WTC11 (cell line): ENCODE measurements at regions not wholly inside any gene's neighbourhood (a gene's known extent, or its start where the extent isn't known, plus 50 kb on each side); places are given as distances from the start of the nearest gene placed in this dataset.

Experiments
- ATAC-seq: fragments of 200-7000 bp; cut with Tn5 transposase; 2 replicates; pipeline ENCODE4 v1.10.0; 2021; ENCODE audit warnings: mild to moderate bottlenecking, moderate library complexity
- CTCF ChIA-PET: fragments of 300-600 bp; sonication (Branson Sonifier 250); formaldehyde crosslinking; loops from one replicate; lab custom pipeline; 2021; ENCODE audit warnings: antibody characterized with exemption; lab: Charles Lee
- POLR2A ChIA-PET: fragments of 350-600 bp; sonication (Branson Sonifier 250); formaldehyde crosslinking; loops from one replicate; lab custom pipeline; 2021; ENCODE audit warnings: antibody characterized with exemption; lab: Charles Lee
- DNase-seq: peaks from one replicate; pipeline ENCODE4 v3.0.0; 2021; ENCODE audit warnings: low spot score
- H3K27ac Mint-ChIP-seq: 2 replicates; pipeline ENCODE4 v1.8.0; 2021; ENCODE audit warnings: mixed read lengths
- H3K27me3 Mint-ChIP-seq: 2 replicates; pipeline ENCODE4 v1.8.0; 2021; ENCODE audit warnings: low read depth, mild to moderate bottlenecking, moderate library complexity, mixed read lengths
- H3K36me3 Mint-ChIP-seq: 2 replicates; pipeline ENCODE4 v1.8.0; 2021; ENCODE audit warnings: mixed read lengths
- H3K4me1 Mint-ChIP-seq: 2 replicates; pipeline ENCODE4 v1.8.0; 2022; ENCODE audit warnings: mixed read lengths
- H3K4me3 Mint-ChIP-seq: 2 replicates; pipeline ENCODE4 v1.8.0; 2021; ENCODE audit warnings: mild to moderate bottlenecking, moderate library complexity, mixed read lengths
- H3K9me3 Mint-ChIP-seq: 2 replicates; pipeline ENCODE4 v1.8.0; 2021; ENCODE audit warnings: mixed read lengths
- CREB1 ChIP-seq: sonication (generic); formaldehyde crosslinking; IDR thresholded peaks from 2 replicates; pipeline ENCODE4 v1.8.0; 2023; ENCODE audit warnings: mild to moderate bottlenecking, missing genetic modification reagents
- CREM ChIP-seq: sonication (generic); formaldehyde crosslinking; IDR thresholded peaks from 2 replicates; pipeline ENCODE4 v1.8.1; 2022; ENCODE audit warnings: mild to moderate bottlenecking, missing genetic modification reagents, moderate library complexity
- ELF4 ChIP-seq: sonication (generic); formaldehyde crosslinking; IDR thresholded peaks from 2 replicates; pipeline ENCODE4 v1.8.1; 2022; ENCODE audit warnings: low read depth, mild to moderate bottlenecking, moderate library complexity, missing genetic modification reagents
- HMGA2 ChIP-seq: fragments of 250-450 bp; sonication (Bioruptor Pico); IDR thresholded peaks from 2 replicates; pipeline ENCODE4 v1.4.0; 2021; ENCODE audit warnings: mild to moderate bottlenecking, moderate library complexity
- JUN ChIP-seq: sonication (generic); formaldehyde crosslinking; IDR thresholded peaks from 2 replicates; pipeline ENCODE4 v1.8.0; 2023; ENCODE audit warnings: mild to moderate bottlenecking, missing genetic modification reagents
- MYBL2 ChIP-seq: sonication (generic); formaldehyde crosslinking; IDR thresholded peaks from 2 replicates; pipeline ENCODE4 v1.8.1; 2023; ENCODE audit warnings: mild to moderate bottlenecking, moderate library complexity, missing genetic modification reagents
- NR2C2 ChIP-seq: sonication (generic); formaldehyde crosslinking; IDR thresholded peaks from 2 replicates; pipeline ENCODE4 v1.8.0; 2022; ENCODE audit warnings: mild to moderate bottlenecking, missing genetic modification reagents
- OVOL2 ChIP-seq: fragments of 250-450 bp; sonication (Bioruptor Pico); IDR thresholded peaks from 2 replicates; pipeline ENCODE4 v1.9.0; 2021; ENCODE audit warnings: mild to moderate bottlenecking, borderline replicate concordance
- PRRX2 ChIP-seq: fragments of 250-450 bp; sonication (Bioruptor Pico); IDR thresholded peaks from 2 replicates; pipeline ENCODE4 v1.8.0; 2021; ENCODE audit warnings: mild to moderate bottlenecking
- SOX15 ChIP-seq: fragments of 250-450 bp; sonication (Bioruptor Pico); IDR thresholded peaks from 2 replicates; pipeline ENCODE4 v1.9.0; 2021; ENCODE audit warnings: mild to moderate bottlenecking
- TEAD1 ChIP-seq: sonication (generic); formaldehyde crosslinking; IDR thresholded peaks from 2 replicates; pipeline ENCODE4 v1.8.0; 2022; ENCODE audit warnings: mild to moderate bottlenecking, missing genetic modification reagents
- TEAD4 ChIP-seq: sonication (generic); formaldehyde crosslinking; IDR thresholded peaks from 2 replicates; pipeline ENCODE4 v1.8.0; 2022; ENCODE audit warnings: mild to moderate bottlenecking, missing genetic modification reagents
- ZNF138 ChIP-seq: sonication (generic); formaldehyde crosslinking; conservative IDR thresholded peaks from 2 replicates; pipeline ENCODE4 v1.8.1; 2022; ENCODE audit warnings: mild to moderate bottlenecking, moderate library complexity, missing genetic modification reagents
- TF ChIP-seq, protein P1 (sequence below): sonication (generic); formaldehyde crosslinking; IDR thresholded peaks from 2 replicates; pipeline ENCODE4 v1.8.1; 2023; ENCODE audit warnings: mild to moderate bottlenecking, missing genetic modification reagents
- TF ChIP-seq, protein P2 (sequence below): sonication (generic); formaldehyde crosslinking; IDR thresholded peaks from 2 replicates; pipeline ENCODE4 v1.8.0; 2023; ENCODE audit warnings: missing genetic modification reagents
- TF ChIP-seq, protein P3 (sequence below): fragments of 250-450 bp; sonication (Bioruptor Pico); IDR thresholded peaks from 2 replicates; pipeline ENCODE4 v2.1.2; 2022; ENCODE audit warnings: mild to moderate bottlenecking, moderate library complexity
- TF ChIP-seq, protein P4 (sequence below): sonication (generic); formaldehyde crosslinking; IDR thresholded peaks from 2 replicates; pipeline ENCODE4 v1.8.1; 2022; ENCODE audit warnings: low read depth, mild to moderate bottlenecking, moderate library complexity, missing genetic modification reagents, borderline replicate concordance
- TF ChIP-seq, protein P5 (sequence below): sonication (generic); formaldehyde crosslinking; conservative IDR thresholded peaks from 2 replicates; pipeline ENCODE4 v1.8.1; 2022; ENCODE audit warnings: mild to moderate bottlenecking, missing genetic modification reagents
- TF ChIP-seq, protein P6 (sequence below): fragments of 250-450 bp; sonication (Bioruptor Pico); IDR thresholded peaks from 2 replicates; pipeline ENCODE4 v1.9.0; 2021; ENCODE audit warnings: mild to moderate bottlenecking
- TF ChIP-seq, protein P7 (sequence below): sonication (generic); formaldehyde crosslinking; IDR thresholded peaks from 2 replicates; pipeline ENCODE4 v1.8.1; 2022; ENCODE audit warnings: mild to moderate bottlenecking, moderate library complexity, missing genetic modification reagents

DNA sequence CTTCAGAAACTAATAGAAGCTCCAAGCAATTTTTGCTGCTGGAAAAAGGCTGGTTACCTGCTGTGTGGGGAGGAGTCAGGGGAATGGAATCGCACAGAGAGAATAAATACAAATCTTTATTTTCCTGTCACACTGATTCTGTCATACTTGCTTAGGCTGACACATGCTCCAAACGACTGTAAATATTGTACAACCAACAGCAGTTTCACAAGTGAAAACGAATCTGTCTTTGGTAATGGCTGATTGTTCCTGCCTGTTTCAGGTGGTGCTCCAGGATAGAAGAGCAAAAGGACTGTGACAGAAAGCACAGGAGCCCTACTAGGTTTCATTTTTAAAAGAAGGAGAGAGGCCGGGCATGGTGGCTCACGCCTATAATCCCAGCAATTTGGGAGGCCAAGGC lies 125.5 kb upstream of the DCLK2 start:
- no peak for TF ChIP-seq MYBL2
- TF ChIP-seq JUN (CRISPR knock-in tag), result no peak
- TF ChIP-seq, protein P1, sequence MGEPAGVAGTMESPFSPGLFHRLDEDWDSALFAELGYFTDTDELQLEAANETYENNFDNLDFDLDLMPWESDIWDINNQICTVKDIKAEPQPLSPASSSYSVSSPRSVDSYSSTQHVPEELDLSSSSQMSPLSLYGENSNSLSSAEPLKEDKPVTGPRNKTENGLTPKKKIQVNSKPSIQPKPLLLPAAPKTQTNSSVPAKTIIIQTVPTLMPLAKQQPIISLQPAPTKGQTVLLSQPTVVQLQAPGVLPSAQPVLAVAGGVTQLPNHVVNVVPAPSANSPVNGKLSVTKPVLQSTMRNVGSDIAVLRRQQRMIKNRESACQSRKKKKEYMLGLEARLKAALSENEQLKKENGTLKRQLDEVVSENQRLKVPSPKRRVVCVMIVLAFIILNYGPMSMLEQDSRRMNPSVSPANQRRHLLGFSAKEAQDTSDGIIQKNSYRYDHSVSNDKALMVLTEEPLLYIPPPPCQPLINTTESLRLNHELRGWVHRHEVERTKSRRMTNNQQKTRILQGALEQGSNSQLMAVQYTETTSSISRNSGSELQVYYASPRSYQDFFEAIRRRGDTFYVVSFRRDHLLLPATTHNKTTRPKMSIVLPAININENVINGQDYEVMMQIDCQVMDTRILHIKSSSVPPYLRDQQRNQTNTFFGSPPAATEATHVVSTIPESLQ (CRISPR knock-in tag), result no peak
- TF ChIP-seq, protein P2, sequence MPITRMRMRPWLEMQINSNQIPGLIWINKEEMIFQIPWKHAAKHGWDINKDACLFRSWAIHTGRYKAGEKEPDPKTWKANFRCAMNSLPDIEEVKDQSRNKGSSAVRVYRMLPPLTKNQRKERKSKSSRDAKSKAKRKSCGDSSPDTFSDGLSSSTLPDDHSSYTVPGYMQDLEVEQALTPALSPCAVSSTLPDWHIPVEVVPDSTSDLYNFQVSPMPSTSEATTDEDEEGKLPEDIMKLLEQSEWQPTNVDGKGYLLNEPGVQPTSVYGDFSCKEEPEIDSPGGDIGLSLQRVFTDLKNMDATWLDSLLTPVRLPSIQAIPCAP (CRISPR knock-in tag), result no peak
- no peak for TF ChIP-seq ELF4 (CRISPR knock-in tag)
- no peak for TF ChIP-seq HMGA2 (CRISPR knock-in tag)
- TF ChIP-seq, protein P3, sequence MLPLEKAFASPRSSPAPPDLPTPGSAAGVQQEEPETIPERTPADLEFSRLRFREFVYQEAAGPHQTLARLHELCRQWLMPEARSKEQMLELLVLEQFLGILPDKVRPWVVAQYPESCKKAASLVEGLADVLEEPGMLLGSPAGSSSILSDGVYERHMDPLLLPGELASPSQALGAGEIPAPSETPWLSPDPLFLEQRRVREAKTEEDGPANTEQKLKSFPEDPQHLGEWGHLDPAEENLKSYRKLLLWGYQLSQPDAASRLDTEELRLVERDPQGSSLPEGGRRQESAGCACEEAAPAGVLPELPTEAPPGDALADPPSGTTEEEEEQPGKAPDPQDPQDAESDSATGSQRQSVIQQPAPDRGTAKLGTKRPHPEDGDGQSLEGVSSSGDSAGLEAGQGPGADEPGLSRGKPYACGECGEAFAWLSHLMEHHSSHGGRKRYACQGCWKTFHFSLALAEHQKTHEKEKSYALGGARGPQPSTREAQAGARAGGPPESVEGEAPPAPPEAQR (CRISPR knock-in tag), result no peak
- no peak for TF ChIP-seq ZNF138 (CRISPR knock-in tag)
- TF ChIP-seq, protein P4, sequence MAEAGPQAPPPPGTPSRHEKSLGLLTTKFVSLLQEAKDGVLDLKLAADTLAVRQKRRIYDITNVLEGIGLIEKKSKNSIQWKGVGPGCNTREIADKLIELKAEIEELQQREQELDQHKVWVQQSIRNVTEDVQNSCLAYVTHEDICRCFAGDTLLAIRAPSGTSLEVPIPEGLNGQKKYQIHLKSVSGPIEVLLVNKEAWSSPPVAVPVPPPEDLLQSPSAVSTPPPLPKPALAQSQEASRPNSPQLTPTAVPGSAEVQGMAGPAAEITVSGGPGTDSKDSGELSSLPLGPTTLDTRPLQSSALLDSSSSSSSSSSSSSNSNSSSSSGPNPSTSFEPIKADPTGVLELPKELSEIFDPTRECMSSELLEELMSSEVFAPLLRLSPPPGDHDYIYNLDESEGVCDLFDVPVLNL, result no peak
- TF ChIP-seq, protein P5, sequence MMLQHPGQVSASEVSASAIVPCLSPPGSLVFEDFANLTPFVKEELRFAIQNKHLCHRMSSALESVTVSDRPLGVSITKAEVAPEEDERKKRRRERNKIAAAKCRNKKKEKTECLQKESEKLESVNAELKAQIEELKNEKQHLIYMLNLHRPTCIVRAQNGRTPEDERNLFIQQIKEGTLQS, result no peak
- Mint-ChIP-seq H3K4me1 (peaks cover 11% of the 10 kb centered on the region), H3K4me3 (no peak overlapping the region), H3K27ac (no peak overlapping the region), H3K27me3 (no peaks in the 10 kb centered on the region), H3K36me3 (no peaks in the 10 kb centered on the region), H3K9me3 (no peaks in the 10 kb centered on the region)
- ATAC-seq (no peak), DNase-seq (no peak)
- POLR2A ChIA-PET, result no interaction called here
- CTCF ChIA-PET, result no interaction called here

DNA sequence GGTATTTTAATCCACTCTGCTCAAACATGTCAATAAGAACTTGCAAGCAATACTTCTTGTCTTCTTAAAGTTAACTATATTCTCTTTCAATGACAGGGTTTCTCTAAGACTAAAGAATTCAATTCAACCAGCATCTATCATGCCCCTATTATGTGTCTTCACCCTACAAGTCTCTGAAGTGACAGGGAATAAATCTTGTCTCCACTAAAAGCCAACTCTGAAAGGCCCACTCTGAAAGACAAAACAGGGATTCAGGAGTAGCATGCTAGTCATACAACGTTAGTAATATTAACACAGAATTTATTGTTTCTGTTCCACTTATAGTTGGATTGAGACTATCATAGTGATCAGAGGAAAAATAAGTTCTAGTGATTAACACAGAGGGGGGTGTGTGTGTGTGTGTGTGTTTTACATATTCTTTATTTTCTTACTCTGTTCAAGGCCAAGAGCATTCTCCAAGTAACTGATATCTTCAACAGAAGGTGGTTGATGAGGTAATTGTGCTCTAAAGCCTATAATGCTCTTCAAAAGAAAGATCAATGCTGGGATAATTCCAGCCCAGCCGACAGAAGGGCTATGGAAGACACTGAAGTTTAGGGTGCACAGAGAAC lies 122.4 kb upstream of the DCLK2 start:
- no peak for ATAC-seq
- no peak for TF ChIP-seq NR2C2 (CRISPR knock-in tag)
- TF ChIP-seq, protein P6, sequence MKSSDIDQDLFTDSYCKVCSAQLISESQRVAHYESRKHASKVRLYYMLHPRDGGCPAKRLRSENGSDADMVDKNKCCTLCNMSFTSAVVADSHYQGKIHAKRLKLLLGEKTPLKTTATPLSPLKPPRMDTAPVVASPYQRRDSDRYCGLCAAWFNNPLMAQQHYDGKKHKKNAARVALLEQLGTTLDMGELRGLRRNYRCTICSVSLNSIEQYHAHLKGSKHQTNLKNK (CRISPR knock-in tag), result no peak
- no peak for TF ChIP-seq CREM (CRISPR knock-in tag)
- TF ChIP-seq, all 79 proteins: peak for 0
- POLR2A ChIA-PET, result no interaction called here

DNA sequence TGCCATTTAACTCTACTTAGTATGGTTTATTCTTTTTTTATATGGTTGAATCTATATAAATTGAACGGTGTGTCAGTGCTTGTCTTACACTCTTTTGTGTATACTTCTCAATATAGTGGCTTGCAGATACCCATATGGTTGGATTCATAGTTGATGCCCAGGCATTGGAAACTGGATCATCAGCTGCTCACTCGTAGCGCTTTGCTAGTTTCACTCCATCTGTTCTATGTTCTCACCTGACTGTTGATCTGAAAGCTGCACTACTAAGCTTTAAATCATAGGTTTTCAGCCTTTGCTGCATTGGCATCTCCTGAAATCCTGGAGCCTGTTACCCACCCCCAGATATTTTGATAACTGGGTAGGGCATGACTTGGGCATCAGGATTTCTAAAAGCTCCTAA lies 121.6 kb upstream of the DCLK2 start:
- H3K36me3 Mint-ChIP-seq, result no peaks in the 10 kb centered on the region
- DNase-seq (no peak), ATAC-seq (no peak)
- POLR2A ChIA-PET, result no interaction called here
- TF ChIP-seq TEAD1, result no peak
- TF ChIP-seq, protein P7, sequence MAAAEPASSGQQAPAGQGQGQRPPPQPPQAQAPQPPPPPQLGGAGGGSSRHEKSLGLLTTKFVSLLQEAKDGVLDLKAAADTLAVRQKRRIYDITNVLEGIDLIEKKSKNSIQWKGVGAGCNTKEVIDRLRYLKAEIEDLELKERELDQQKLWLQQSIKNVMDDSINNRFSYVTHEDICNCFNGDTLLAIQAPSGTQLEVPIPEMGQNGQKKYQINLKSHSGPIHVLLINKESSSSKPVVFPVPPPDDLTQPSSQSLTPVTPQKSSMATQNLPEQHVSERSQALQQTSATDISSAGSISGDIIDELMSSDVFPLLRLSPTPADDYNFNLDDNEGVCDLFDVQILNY (CRISPR knock-in tag), result no peak
- TF ChIP-seq JUN (CRISPR knock-in tag), result no peak
- TF ChIP-seq, protein P3 (CRISPR knock-in tag), result no peak
- no peak for TF ChIP-seq TEAD4 (CRISPR knock-in tag)
- TF ChIP-seq OVOL2 (CRISPR knock-in tag), result no peak
- TF ChIP-seq PRRX2 (CRISPR knock-in tag), result no peak
- TF ChIP-seq SOX15 (CRISPR knock-in tag), result no peak
- TF ChIP-seq CREB1 (CRISPR knock-in tag), result no peak
- TF ChIP-seq, all 79 proteins: peak for 0
- no peaks in the 10 kb centered on the region; the same call in 1 of the 2 replicates for H3K27me3 Mint-ChIP-seq
- CTCF ChIA-PET, result no interaction called here
- peaks cover 9% of the 10 kb centered on the region; the same call in 1 of the 2 replicates for H3K4me1 Mint-ChIP-seq
- no peak overlapping the region for H3K27ac Mint-ChIP-seq
- no peak overlapping the region for H3K4me3 Mint-ChIP-seq
- no peaks in the 10 kb centered on the region for H3K9me3 Mint-ChIP-seq

More for the DNA sequence above, 122.4 kb upstream of the DCLK2 start:
- no peak for DNase-seq
- no peaks in the 10 kb centered on the region for H3K9me3 Mint-ChIP-seq
- no peaks in the 10 kb centered on the region; the same call in 1 of the 2 replicates for H3K27me3 Mint-ChIP-seq
- CTCF ChIA-PET, result no interaction called here
- H3K27ac Mint-ChIP-seq, result no peak overlapping the region
- H3K4me1 Mint-ChIP-seq, result peaks cover 11% of the 10 kb centered on the region
- no peaks in the 10 kb centered on the region for H3K36me3 Mint-ChIP-seq
- H3K4me3 Mint-ChIP-seq, result no peak overlapping the region
